ENCODE measurements at regions not wholly inside any gene's neighbourhood (a gene's known extent, or its start where the extent isn't known, plus 50 kb on each side); places are given as distances from the start of the nearest gene placed in this dataset.
"Not testable (repeated sequence)": the region's sequence is repeated elsewhere in the genome, so short reads cannot be mapped to it uniquely, and the experiment has no call there.

DNA sequence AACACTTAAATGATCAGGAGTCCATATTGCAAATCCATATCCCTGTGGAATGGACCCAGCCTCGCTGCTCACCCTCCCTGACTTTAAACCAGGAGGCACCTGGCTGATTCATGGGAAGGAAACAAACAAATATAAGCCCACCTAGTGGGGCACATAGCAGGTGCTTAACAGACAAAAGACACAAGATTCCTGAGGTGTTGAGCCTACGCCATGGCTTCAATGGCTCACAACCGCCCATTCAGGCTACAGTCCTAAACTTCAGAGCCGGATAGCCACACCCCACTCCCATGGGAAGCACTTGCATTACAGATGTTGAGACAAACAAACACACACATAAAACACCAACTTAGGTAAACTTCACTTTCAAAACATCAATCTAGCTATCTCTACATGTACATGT, 359.9 kb downstream of the ICE1 start:
- DNase-seq: no peak

DNA sequence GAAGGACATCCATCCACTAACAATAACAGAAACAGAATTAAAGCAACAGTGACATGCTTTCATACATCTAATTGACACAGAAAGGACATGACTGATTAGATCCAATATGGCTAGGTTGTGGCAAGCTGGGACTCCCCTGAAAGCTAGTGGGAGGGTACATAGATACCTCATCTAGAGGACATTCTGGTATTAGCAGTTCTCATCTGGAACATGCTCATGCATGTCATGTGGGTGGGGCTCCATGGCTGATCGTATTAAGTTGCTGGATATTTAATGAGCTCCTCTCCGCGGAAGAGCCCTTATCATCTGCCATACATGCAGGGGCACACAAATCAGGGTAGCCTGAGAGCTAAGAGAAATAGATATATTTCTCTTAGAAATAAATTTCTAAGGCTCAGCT, 358.9 kb downstream of the ICE1 start:
- DNase-seq: no peak

DNA sequence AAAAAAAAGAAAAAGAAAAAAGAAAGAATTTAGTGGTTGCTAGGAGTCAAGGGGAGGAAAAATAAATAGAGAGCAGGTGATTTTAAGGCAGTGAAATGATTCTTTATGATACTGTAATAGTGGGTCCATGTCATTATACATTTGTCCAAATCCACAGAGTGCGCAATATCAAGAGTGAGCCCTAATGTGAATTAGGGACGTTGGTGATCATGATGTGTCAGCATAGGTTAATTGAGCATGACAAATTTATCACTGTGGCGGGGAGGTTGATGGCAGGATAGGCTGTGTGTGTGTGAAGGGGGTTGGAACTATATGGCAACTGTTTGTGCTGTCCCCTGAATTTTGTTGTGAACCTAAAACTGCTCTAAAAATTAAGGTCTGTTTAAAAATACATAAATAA, 357.8 kb downstream of the ICE1 start:
- DNase-seq: no peak

DNA sequence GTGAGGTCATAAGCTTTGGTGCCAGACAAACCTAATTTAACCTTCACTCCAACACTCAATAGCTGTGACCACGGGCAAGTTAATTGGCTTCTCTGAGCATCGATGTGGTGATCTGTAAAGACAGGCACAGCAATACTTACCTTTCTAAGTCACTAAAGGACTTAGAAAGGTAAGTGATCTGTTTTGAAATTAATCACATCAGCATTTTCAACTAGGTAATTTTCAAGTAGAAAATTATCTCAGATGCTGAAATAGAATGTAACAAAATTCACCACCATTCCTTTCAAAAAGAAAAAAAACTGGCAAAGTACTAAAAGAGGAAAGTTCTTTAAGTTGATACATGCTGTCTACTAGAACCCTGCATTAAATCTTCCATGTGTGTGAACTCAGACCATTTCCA, 354.5 kb downstream of the ICE1 start:
- DNase-seq: no peak

DNA sequence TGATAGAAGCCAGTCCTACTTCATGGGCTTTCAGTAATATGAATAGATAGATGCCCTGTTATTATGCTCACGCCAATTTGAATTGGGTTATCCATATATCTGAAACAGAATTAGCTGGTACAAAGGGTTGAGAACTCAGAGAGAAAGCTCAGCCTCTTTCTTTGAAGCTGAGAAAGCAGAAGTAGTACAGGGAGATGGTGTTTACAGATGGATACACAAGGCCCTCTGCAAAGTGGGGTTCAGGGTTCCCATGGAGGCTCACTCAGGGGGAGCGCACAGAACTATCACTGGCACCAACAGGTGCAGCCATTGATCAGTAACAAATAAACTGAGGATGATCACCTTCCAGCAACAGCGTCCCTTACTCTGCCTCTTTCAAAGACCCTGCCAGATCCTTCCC, 349.7 kb downstream of the ICE1 start:
- DNase-seq: no peak

DNA sequence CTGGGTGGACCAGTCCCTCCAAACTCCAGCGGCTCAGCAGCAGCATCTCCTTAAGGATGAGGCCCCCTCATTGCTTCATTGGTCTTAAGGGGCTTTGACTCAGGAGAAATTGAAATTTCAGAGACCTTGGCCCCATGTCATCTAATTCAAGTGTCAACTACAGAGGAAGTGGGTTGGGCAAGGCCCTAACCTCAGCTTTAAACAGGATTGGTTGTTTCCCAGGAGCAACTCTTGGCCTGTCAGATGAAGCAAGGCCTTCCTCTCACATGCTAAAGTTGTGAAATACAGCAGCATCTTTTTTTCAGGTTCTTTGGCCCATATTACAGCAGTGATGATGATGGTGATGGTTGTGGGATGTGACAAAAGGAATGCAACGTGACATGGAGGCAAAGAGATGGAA, 348.3 kb downstream of the ICE1 start:
- no peak for DNase-seq

DNA sequence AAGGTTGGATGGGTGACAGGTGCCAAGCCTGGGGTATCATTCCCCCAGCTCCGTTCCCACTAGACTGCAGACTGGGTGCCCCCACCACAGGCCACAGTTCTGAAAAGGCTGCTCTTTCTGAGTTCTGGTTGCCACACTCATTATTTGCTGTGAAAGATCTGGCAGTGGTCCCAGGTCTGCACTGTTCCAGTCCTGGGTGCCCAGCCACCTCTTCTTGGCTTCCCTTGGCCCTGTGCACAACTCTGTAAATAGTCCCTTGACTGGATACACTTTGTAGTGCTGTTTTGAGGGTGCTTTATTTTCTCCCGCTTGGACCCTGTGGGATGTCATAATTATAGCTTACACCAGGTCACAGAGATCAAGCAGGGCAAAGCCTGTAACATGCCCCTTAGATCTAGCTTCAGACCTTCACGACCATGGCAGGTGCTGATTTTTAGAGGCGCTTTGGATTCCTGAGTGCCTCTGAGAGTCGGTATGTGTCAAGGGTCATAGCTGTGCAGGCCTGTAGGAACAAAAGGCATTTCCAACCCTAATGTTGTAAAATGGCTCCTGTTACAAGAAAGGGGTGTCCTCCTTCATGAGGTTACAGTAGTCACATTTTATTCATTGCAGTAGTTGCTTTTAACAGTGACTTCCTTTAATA, 344.9 kb downstream of the ICE1 start:
- DNase-seq: no peak

DNA sequence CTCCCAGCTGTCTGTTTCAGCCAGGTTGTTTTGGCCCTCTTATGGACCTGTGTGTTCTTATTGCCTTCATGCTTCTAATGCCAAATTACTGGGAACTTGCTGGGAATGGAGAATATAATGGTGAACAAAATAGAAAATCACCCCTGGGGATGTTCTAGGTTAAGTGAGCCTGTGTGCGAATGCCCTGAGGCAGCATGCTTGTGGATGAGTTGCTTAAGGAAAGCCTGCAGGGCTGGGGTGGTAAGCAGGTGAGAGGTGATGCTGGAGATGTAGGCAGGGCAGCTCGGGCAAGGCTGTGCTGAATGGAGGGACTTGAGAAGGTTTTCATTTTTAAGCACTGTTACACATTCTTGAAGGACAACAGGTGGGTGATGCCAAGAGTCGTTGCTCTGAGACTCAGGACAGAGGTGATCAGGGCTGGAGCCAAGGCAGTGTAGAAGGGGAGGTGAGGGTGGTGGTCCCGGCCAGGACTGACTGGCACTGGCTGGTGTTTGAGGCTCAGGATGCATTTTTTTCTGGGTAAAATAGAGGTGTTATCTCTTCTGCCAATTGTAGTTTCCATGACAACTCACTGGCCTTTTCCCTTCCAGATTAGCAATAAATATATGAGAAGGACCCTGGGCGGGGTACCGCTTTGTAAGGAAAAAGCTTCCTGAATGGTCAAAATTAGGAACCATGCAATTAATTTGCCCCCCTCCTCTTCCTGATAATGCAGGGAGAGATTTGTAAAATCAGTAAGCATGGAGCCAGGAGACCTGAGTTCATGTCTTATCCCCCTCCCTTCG, 342.8 kb downstream of the ICE1 start:
- DNase-seq: no peak

DNA sequence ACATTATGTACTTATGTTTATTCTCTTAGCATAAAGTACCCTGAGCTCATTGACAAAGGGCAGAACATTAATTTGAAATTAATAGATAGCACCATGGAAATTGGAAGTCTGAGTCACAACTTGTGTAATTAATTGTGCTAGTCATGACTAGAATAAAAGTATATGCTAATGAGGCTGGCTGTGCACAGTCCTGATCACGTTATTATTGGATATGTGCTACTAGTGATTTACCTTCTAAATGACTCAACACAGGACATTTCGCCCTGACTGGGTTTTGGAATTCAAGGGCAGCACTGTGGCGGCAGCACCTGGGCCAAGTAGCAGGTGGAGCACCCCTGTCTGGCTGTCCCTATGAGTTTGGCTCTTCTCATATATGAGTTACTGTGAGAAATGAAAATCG, 341.8 kb downstream of the ICE1 start:
- DNase-seq: no peak

DNA sequence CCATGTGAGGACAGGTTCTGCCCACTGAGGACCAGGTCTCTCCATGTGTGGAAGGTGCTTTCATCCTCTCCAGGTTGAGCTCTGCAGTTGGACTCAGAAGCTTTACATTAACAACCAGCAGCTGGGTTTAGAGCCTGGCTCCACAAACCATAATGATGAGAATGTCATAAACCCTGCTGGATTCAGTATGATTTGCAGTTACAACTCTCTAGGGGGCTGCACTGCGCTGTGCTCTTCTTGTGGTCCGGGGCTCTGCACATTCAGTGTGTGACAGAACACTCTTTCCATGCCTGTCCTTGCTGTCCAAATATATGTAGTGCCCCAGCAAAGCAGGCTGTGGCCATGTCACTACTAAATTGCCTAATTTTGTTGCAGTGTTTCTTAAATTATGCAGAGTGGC, 334.3 kb downstream of the ICE1 start:
- no peak for DNase-seq

DNA sequence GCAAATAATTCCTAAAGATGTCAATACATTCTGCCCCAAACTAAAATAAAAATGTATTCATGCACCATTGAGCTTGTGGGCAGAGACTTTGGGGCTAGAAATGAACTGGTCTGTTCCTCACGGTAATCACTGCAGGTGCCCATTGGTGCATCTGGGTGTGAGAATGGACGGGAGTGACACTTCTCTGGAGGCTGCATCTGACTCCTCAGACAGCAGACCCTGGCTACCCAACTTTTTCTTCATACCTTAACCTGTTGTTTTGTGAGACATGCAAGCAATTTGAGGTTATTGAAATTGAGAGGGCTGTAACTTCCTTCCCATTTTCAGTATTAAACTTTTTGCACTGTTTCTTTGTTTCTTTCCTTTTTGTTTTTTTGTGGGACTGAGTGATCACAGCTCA, 333.4 kb downstream of the ICE1 start:
- no peak for DNase-seq

DNA sequence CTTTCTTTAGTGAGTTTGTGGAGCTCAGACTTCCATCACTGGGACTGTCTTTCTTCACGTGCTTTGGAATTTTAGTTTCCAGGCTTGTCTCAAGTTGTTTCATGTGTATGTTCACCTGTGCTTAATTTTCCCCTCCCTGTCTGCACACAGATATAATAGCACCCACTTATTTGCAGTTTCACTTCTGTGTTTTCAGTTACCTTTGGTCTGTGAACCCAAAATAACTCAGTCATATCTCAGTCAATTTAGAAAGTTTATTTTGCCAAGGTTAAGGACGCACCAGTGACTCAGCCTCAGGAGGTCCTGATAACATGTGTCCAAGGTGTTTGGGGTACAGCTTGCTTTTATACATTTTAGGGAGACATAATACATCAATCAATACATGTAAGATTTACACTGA, 330.4 kb downstream of the ICE1 start:
- no peak for DNase-seq

DNA sequence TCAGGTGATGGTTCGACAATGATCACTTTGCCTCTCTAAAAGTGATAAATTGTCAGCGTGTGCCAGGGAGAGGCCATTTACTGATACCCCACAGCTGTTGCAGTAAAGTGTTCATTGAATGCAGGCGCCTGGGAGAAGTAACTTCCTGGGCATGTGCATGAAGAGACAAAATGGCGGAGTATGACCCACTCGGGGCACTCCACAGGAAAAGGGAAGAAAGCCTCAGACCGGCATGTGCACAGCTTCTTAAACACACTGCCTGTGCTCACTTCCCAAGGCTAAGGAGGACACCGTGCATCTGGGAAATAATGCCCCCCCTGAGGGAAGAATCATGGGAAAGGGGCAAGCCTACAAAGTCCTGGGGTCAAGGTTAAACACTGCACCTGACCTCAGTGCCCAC, 329.5 kb downstream of the ICE1 start:
- no peak for DNase-seq

DNA sequence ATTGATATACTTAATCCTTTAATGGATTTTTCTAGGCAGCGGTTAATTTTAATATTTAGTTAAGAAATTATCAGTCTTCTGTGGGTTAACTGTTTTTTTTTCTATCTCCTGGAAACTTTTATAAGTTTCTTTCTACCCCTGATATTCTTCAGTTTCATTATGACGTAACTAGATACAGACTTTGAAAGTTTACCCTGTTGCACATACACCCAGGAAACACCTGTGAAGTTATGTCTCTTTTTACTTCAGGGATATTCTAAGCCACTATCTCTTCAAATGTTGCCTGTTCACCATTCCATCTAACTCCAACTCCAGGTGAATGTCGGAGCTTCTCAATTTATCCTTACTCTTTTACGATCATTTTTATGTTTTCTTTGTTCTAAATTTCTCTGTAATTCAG, 329.0 kb downstream of the ICE1 start:
- no peak for DNase-seq

DNA sequence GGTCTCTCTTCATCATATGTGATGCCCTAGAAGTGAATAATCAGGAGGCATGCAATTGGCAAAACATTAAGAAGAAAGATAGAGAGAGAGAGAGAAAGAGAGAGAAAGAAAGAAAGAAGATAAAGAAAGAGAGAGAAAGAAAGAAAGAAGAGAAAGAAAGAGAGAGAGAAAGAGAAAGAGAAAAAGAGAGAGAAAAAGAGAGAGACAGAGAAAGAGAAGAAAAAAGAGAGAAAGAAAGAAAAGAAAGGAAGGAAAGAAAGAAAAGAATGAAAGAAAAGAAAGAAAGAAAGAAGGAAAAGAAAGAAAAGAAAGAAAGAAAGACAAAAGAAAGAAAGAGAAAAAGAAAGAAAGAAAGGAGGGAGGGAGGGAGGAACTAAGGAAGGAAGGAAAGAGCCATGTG, 318.9 kb downstream of the ICE1 start:
- no peak for DNase-seq

DNA sequence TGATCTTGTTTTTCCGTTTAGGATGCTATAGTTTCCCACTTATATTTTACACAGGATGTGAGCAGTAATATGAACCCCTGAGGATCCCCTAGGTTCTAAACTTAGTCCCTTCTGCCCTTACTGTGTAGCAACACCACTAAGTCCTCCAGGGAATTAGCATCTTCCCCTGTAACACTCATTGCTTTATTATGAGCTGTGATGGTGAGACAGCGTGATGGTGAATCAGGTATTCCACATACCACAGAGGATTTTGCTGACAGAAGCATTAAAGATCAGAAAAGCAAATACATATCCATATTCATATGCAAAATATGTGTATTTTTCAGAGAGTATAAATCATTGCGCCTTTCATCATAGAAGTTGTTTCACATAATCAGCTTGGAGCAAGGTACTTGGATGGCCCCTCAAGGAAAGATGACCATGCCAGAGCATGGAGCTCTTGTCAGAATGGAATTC, 317.0 kb downstream of the ICE1 start:
- no peak for DNase-seq

DNA sequence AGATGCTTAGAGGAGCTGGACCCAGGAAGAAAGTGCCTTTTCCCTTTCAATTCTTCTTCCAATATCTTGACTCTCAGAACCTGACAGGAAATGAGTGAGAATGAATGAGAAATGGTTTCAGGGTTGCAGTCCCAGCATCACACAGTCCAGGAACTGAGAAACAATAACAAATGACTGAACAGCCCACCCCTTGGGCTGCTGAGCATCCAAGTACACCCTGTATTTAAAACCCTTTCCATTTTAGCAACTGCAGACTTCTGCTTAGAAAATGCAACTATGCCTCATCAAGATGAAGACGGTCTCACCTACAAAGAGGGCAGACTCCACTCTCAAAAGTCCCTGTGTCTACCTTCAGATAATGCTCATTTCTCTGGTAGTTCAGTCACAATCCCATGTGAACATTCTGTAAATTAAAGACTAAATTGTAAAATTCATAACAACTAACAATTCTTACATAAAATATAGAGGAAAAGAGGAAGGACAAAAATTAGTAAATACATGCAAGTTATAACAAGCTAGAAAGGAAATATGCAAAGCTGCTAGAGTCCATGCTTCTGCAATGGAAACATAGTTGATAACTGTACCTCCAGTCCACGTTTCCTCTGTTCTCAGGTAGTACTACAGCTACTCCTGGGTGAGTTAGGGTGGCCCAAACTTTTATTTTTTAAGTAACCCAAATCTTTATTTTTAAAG, 316.5 kb downstream of the ICE1 start:
- DNase-seq: no peak

DNA sequence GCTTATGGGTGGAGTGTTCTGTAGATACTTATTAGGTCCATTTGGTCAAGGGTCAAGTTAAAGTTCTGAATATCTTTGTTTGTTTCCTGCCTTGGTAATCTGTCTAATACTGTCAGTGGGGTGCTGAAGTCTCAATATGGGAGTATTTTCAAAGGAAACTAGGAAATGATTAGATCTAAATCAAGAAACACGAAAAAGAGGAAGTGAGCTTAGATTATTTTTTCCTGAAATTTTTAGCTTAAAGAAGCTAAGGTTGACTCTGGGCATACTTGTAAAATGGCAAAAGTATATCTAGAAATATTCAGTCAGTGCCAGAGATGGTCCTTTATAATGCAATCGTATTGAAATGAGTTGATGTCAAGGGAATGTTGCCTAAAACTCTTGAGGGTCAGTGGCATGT, 313.5 kb downstream of the ICE1 start:
- no peak for DNase-seq

DNA sequence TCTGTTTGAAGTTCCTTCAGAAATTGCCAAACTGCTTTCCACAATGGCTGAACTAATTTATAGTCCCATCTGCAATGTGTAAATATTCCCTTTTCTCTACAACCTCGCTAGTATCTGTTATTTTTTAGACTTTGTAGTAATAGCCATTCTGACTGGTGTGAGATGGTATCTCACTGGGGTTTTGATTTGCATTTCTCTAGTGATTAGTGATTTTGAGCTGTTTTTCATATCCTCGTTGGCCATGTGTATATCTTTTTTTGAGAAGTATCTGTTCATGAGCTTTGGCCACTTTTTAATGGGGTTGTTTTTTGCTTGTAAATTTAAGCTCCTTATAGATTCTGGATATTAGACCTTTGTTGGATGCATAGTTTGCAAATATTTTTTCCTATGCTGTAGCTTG, 310.6 kb downstream of the ICE1 start:
- not testable (repeated sequence) for DNase-seq

DNA sequence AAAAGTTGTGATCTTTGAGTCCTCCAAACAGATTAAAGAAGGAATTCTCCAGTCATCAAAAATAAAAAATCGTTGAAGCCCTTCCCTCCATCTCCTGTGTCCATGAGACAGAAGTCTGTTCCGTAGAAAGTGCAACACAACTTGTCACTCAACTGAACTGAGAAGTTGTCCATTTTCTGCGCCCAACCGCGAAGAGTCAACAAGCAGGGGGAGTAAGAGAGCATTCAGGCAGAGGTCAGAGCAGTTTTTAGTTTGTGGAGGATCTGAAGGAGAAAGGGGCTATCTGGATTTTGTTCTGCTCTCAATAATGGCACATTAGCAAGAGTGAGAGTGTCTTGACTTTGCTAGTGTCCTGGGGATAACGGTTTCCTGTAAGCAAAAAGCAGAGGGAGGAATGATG, 303.9 kb downstream of the ICE1 start:
- no peak for DNase-seq

DNA sequence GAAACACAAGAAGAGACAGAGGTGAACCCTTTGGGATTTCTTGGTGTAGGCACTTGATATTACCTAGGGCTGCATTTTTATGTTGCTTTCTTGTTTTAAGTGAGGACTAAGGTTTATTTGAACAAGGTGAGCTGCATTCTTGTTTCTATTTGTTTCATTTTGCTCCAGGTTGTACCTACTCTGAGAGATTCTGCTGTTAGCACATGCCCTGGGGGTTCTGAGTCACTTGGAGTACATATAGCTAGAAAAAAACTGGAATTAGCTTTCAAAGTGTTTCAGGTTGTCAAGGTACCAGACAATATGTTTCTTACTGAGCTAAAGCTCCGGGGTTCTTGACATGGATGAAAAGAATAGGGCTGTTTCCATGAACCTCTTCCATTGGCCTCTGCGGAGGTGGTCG, 299.4 kb downstream of the ICE1 start:
- DNase-seq: no peak

DNA sequence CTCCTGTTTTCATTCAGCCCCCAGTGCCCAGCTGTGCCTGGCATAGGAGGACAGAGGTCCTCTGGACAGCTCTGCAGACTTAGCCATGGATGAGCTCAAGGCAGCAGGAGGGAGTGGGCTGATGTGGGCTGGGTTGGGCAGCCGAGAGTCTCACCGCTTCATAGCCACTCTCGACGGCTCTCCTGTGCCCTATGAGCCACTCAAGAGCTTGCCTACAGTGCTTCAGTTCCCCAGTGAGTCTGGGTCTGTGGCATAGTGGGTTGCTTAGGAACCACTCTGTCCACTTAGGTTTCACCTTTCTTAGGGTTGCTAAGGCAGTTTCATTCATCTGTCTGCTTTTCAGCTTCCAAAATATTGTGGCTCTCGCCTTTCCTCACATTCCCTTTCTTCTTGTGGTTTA, 296.8 kb downstream of the ICE1 start:
- no peak for DNase-seq

DNA sequence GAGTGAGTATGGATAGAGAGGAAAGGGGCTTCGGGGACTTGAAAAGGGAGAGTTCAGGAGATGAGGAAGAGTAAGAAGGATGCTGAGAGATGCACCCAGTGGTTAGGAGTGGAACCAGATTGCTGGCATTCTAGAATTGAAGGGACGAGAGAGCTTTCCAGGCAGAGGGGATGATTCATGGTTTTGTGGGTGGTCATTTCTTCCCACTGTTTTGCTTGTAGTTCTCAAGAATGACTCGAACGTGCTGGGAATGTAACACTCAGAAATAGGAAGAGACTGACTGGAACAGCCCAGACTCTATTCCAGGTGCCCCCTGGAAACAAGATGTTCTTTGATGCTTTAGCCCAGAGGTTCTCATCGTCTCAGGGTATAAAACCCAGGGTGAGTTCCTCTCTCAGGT, 294.2 kb downstream of the ICE1 start:
- no peak for DNase-seq

DNA sequence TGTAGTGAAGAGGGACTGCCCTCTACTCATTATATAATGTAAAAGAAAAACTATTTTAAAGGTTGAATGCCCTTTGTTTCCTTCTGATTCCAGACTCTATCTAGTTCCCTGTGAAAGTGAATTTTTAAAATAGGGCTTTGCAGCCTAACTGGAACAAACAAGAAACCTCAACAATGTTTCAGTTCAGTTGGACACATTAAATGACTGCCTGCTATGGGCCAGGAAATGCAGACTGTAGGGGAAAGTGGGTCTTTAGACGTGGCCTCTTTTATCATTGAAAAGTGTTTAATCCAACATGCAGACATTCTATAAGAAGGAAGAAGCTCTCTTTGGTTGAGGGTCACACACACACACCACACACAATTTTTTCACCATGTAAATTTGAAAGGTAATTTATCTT, 289.1 kb downstream of the ICE1 start:
- DNase-seq: no peak

Data from activated CD4-positive, alpha-beta T cell treated with anti-CD3 and anti-CD28 coated beads for 48 hours (primary cell).